ENCODE measurements at regions not wholly inside any gene's neighbourhood (a gene's known extent, or its start where the extent isn't known, plus 50 kb on each side); places are given as distances from the start of the nearest gene placed in this dataset.

- no peaks in the 10 kb centered on the region for H3K4me1 ChIP-seq
- TF ChIP-seq, protein P1, sequence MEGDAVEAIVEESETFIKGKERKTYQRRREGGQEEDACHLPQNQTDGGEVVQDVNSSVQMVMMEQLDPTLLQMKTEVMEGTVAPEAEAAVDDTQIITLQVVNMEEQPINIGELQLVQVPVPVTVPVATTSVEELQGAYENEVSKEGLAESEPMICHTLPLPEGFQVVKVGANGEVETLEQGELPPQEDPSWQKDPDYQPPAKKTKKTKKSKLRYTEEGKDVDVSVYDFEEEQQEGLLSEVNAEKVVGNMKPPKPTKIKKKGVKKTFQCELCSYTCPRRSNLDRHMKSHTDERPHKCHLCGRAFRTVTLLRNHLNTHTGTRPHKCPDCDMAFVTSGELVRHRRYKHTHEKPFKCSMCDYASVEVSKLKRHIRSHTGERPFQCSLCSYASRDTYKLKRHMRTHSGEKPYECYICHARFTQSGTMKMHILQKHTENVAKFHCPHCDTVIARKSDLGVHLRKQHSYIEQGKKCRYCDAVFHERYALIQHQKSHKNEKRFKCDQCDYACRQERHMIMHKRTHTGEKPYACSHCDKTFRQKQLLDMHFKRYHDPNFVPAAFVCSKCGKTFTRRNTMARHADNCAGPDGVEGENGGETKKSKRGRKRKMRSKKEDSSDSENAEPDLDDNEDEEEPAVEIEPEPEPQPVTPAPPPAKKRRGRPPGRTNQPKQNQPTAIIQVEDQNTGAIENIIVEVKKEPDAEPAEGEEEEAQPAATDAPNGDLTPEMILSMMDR (IDR thresholded peaks at IDR 0.05), result no peak
- no peak overlapping the region for H3K27ac ChIP-seq
These were observed 68.8 kb upstream of the DAB2IP start for GRCh38 chr9:121582641-121583040.

GRCh38 chr9:121584421-121584820 is 67.0 kb upstream of the DAB2IP start:
- no peaks in the 10 kb centered on the region for H3K4me1 ChIP-seq
- TF ChIP-seq, protein P1 (IDR thresholded peaks at IDR 0.05), result no peak
- no peaks in the 10 kb centered on the region for H3K27me3 ChIP-seq
- H3K36me3 ChIP-seq, result no peaks in the 10 kb centered on the region
- H3K9me3 ChIP-seq, result no peaks in the 10 kb centered on the region
- H3K4me3 ChIP-seq, result no peak overlapping the region
- no peak overlapping the region for H3K27ac ChIP-seq
- ATAC-seq (no peak), DNase-seq (no peak)
- intact Hi-C loops (cut with DNase I), result no loop called here

More at GRCh38 chr9:121582641-121583040, 68.8 kb upstream of the DAB2IP start:
- H3K4me3 ChIP-seq, result no peak overlapping the region
- intact Hi-C loops (cut with DNase I), result no loop called here
- no peaks in the 10 kb centered on the region for H3K9me3 ChIP-seq
- ATAC-seq (no peak), DNase-seq (no peak)
- H3K36me3 ChIP-seq, result no peaks in the 10 kb centered on the region
- H3K27me3 ChIP-seq, result no peaks in the 10 kb centered on the region

- intact Hi-C loops (cut with DNase I), result no loop called here
- TF ChIP-seq, protein P1 (IDR thresholded peaks at IDR 0.05), result no peak
- DNase-seq (no peak), ATAC-seq (no peak)
- H3K27me3 ChIP-seq, result no peaks in the 10 kb centered on the region
- H3K4me3 ChIP-seq, result no peak overlapping the region
- H3K36me3 ChIP-seq, result no peaks in the 10 kb centered on the region
- no peak overlapping the region for H3K27ac ChIP-seq
- no peaks in the 10 kb centered on the region for H3K4me1 ChIP-seq
- H3K9me3 ChIP-seq, result no peaks in the 10 kb centered on the region
These were observed 63.6 kb upstream of the DAB2IP start for GRCh38 chr9:121587863-121588262.

DNA sequence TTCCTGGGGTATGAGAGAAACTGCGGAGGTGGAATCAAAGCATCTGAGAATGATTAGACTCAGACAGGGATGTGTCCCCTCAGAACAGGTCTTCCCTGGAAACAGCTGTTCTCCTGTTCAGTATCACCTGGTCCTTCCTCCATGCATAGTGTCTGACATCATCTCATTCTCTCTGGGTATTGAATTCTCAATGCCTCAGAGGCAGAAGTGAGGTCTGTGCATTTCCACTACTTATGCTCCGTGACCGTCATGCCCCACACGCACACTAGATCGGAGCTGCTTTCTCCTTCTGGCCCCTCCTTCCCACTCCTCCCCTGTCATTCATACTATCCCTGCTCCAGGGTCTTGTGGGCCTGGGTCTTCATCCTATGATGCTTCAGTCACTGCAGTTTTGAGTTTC is 61.4 kb upstream of the DAB2IP start:
- Histone ChIP-seq H3K36me3 (no peaks in the 10 kb centered on the region), H3K9me3 (no peaks in the 10 kb centered on the region), H3K4me1 (no peaks in the 10 kb centered on the region), H3K27me3 (no peaks in the 10 kb centered on the region), H3K27ac (no peak overlapping the region), H3K4me3 (no peak overlapping the region)
- ATAC-seq, result no peak
- intact Hi-C loops (cut with DNase I), result no loop called here
- TF ChIP-seq, protein P1 (IDR thresholded peaks at IDR 0.05), result no peak
- no peak for DNase-seq

- Histone ChIP-seq H3K27me3 (no peaks in the 10 kb centered on the region), H3K4me1 (no peaks in the 10 kb centered on the region), H3K36me3 (no peaks in the 10 kb centered on the region), H3K27ac (no peak overlapping the region), H3K9me3 (no peaks in the 10 kb centered on the region), H3K4me3 (no peak overlapping the region)
- no peak for ATAC-seq
- intact Hi-C loops (cut with DNase I), result no loop called here
- no peak for DNase-seq
- TF ChIP-seq, protein P1 (IDR thresholded peaks at IDR 0.05), result no peak
These were observed 59.2 kb upstream of the DAB2IP start for GRCh38 chr9:121592265-121592664.

GRCh38 chr9:121593066-121593465 is 58.4 kb upstream of the DAB2IP start:
- H3K27ac ChIP-seq, result no peak overlapping the region
- H3K36me3 ChIP-seq, result no peaks in the 10 kb centered on the region
- TF ChIP-seq, protein P1 (IDR thresholded peaks at IDR 0.05), result no peak
- H3K9me3 ChIP-seq, result no peaks in the 10 kb centered on the region
- H3K4me1 ChIP-seq, result peaks cover 5% of the 10 kb centered on the region
- no peaks in the 10 kb centered on the region for H3K27me3 ChIP-seq
- H3K4me3 ChIP-seq, result no peak overlapping the region
- no peak for ATAC-seq
- intact Hi-C loops (cut with DNase I), result no loop called here
- DNase-seq, result no peak
